Breast epithelium (tissue), 3 donors: ENCODE measurements at regions not wholly inside any gene's neighbourhood (a gene's known extent, or its start where the extent isn't known, plus 50 kb on each side); places are given as distances from the start of the nearest gene placed in this dataset.

Experiments
- POLR2A ChIP-seq: fragments of 450-650 bp; IDR thresholded peaks from one replicate; pipeline ENCODE4 v1.6.1; 2016; ENCODE audit warnings: antibody characterized with exemption, mild to moderate bottlenecking, moderate library complexity
- POLR2AphosphoS5 ChIP-seq, 3 donors: sonication (generic); formaldehyde crosslinking; IDR thresholded peaks; one replicate each; pipeline ENCODE4 v1.6.1; 2017; ENCODE audit warnings: antibody characterized with exemption in 3 of 3
- TF ChIP-seq, protein P1 (sequence below), 3 donors: fragments of 450-650 bp; IDR thresholded peaks; one replicate each; pipeline ENCODE4 v1.5.1; 2016 to 2017; ENCODE audit warnings: antibody characterized with exemption in 3 of 3, mild to moderate bottlenecking in 3 of 3, moderate library complexity in 3 of 3

DNA sequence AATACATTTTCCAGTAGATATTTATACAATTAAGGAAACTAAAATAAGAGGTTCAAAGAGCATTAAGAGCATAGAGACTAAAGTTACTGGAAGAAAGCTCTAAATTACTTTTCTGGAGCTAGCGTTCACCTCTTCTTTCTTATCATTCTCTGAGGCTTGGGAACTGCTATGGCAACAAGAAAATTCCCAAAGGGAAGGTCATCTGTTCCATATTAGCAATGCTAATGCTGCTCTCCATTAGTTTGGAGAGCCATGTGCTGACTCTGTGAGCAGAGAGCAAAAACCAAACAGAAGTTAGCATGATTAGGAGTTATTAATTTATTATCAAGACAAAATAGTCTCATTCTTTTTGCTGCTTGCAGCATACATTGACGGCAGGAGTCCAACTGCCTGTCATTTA lies 143.1 kb upstream of the SLC16A7 start:
- TF ChIP-seq, protein P1, sequence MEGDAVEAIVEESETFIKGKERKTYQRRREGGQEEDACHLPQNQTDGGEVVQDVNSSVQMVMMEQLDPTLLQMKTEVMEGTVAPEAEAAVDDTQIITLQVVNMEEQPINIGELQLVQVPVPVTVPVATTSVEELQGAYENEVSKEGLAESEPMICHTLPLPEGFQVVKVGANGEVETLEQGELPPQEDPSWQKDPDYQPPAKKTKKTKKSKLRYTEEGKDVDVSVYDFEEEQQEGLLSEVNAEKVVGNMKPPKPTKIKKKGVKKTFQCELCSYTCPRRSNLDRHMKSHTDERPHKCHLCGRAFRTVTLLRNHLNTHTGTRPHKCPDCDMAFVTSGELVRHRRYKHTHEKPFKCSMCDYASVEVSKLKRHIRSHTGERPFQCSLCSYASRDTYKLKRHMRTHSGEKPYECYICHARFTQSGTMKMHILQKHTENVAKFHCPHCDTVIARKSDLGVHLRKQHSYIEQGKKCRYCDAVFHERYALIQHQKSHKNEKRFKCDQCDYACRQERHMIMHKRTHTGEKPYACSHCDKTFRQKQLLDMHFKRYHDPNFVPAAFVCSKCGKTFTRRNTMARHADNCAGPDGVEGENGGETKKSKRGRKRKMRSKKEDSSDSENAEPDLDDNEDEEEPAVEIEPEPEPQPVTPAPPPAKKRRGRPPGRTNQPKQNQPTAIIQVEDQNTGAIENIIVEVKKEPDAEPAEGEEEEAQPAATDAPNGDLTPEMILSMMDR (IDR thresholded peaks at IDR 0.05): no peak
- TF ChIP-seq POLR2A (no peak), POLR2AphosphoS5 (IDR thresholded peaks at IDR 0.05) (no peak)
